8988T (cell line): ENCODE measurements at regions not wholly inside any gene's neighbourhood (a gene's known extent, or its start where the extent isn't known, plus 50 kb on each side); places are given as distances from the start of the nearest gene placed in this dataset.
"Not testable (repeated sequence)": the region's sequence is repeated elsewhere in the genome, so short reads cannot be mapped to it uniquely, and the experiment has no call there.

Source experiments
- DNase-seq: peaks from one replicate; pipeline ENCODE4 v3.0.0; 2011

GRCh38 chrX:1853916-1854315 is 239.1 kb downstream of the ASMT start:
- no peak for DNase-seq

- DNase-seq = not testable (repeated sequence)
These were observed 240.0 kb downstream of the ASMT start for GRCh38 chrX:1854861-1855260.

GRCh38 chrX:1859266-1859665 is 244.4 kb downstream of the ASMT start:
- DNase-seq = not testable (repeated sequence)

- DNase-seq = no peak
These were observed 246.2 kb downstream of the ASMT start for GRCh38 chrX:1860936-1861594.

DNA sequence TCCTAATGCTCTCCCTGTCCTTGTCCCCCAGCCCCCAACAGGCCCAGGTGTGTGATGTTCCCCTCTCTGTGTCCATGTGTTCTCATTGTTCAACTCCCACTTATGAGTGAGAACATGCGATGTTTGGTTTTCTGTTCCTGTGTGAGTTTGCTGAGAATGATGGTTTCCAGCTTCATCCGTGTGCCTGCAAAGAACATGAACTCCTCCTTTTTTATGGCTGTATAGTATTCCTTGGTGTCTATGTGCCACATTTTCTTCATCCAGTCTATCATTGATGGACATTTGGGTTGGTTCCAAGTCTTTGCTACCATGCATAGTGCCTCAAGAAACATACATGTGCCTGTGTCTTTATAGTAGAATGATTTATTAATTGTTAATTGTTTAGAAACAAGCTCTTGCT is 249.1 kb downstream of the ASMT start:
- DNase-seq = not testable (repeated sequence)

DNA sequence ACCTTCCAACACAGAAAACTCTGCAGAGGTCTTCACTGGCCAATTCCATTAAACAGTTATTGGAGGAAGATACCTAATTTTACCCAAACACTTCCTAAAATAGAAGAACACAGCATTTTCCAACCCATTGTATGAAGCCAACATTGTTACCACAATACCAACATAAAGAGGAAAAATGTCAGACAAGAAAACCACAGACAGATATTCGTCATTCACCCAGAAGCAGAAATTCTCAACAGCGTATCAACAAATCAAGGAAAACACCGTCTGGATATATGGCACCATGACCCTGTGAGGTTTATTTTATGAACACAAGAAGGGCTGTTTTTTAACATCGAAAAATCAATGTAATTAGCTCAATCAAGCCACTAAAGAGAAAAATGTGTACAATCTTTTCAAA is 255.6 kb downstream of the ASMT start:
- no peak for DNase-seq

DNA sequence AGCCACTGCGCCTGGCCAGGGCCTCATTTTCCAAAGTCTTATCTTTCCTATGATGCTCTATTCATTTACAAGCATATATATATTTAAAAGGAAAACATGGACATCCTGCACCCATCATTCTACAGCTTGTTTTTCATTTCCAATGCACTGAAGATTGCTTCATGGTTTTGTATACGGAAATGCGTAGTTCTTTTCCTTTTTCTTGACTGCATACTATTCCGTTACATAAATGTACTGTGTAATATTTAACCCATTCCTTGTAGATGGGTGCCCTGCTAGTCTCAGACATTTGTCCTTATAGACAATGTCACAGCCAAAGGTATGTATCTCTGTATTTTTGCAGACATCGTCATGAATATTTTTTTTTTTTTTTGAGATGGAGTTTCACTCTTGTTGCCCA is 257.0 kb downstream of the ASMT start:
- DNase-seq = no peak

- DNase-seq = no peak
These were observed 258.8 kb downstream of the ASMT start for GRCh38 chrX:1873671-1874070.

DNA sequence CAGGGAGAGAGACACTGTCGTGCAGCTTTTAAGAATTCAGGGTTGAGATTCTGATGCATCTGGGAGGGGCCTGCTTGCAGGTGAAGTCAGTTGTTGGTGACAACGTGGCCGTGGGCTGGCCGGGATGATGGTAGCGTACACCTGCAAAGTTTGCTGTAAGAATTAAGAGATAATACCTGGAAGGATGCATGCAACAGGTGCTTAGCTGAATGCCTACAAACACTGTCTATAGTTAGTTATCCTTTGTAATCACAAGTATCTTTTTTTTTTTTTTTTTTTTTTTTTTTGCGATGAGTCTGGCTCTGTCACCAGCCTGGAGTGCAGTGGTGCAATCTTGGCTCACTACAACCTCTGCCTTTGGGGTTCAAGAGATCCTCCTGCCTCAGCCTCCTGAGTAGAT is 259.6 kb downstream of the ASMT start:
- DNase-seq = no peak

DNA sequence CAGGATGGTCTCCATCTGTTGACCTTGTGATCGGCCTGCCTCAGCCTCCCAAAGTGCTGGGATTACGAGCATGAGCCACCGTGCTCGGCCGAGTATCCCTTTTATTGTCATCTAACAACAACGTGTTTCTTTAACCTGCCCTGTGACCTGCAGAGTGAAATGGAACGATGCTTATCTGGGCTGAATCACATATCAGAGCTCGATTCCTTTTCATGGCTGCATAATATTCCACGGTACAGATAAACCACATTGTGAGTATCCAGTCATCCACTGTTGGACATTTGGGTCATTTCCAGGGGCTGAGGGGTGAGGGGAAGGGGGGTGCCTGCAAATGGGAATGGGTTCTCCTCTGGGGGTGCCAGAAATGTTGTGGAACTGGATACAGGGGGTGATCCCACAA is 260.0 kb downstream of the ASMT start:
- DNase-seq = no peak

GRCh38 chrX:1876041-1876440 is 261.2 kb downstream of the ASMT start:
- DNase-seq = no peak

GRCh38 chrX:1877780-1878179 is 262.9 kb downstream of the ASMT start:
- DNase-seq = no peak

- not testable (repeated sequence) for DNase-seq
These were observed 266.3 kb downstream of the ASMT start for GRCh38 chrX:1880884-1881817.

- no peak for DNase-seq
These were observed 268.9 kb downstream of the ASMT start for GRCh38 chrX:1883772-1884171.

DNA sequence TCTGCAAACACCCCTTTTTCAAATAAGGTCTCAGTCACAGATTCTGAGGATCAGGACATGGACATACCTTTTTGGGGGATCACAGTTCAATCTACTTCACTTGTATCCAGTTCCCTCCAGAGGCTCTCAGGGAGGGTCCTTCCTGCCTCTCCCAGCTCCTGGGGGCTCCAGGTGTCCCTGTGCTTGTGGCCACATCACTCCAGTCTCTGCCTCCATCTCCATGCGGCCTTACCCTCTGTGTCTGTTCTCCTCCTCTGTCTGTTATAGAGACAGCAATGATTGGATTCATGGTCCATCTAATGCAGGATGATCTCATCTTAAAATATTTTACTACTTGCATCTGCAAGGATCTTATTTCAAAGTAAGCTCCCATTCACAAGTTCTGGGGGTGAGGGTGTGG is 269.6 kb downstream of the ASMT start:
- DNase-seq = no peak

GRCh38 chrX:1885116-1885515 is 270.3 kb downstream of the ASMT start:
- no peak for DNase-seq

GRCh38 chrX:1888305-1888704 is 273.4 kb downstream of the ASMT start:
- not testable (repeated sequence) for DNase-seq

DNA sequence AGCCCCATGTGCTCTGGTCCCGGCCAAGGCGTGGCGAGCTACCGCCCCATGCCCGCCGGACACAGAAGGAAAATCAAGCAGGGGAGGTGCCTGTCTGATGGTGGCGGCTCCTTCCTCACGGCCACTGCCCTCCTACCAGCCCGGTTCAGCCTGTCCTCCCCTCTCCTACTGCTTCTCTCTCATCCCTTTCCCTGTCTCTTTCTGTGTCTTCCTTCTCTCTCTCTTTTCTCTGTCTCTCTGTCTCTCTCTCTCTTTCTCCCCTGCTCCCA is 279.1 kb downstream of the ASMT start:
- no peak for DNase-seq

DNA sequence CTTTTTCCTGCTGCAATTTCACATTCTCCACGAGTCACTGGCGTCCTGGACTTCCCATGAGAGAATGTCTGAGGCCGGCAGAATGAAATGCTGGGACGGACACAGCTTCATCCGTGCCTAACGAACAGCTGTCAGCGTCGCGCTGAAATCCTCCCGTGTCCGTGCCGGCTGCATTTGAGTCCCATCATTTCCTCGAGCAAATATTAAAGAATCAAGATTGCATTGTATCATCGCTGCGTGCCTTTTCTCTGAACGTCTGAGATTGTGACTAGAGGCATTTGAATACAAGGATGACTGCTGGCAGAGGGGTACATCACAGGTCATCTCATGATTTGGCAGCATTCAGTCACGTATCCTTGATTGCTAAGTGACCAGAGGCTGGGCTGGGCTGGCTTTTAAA is 279.9 kb downstream of the ASMT start:
- no peak for DNase-seq

- DNase-seq = no peak
These were observed 280.7 kb downstream of the ASMT start for GRCh38 chrX:1895583-1895982.

- DNase-seq = no peak
These were observed 285.0 kb downstream of the ASMT start for GRCh38 chrX:1899841-1900240.

- no peak for DNase-seq
These were observed 288.0 kb downstream of the ASMT start for GRCh38 chrX:1902901-1903235.

DNA sequence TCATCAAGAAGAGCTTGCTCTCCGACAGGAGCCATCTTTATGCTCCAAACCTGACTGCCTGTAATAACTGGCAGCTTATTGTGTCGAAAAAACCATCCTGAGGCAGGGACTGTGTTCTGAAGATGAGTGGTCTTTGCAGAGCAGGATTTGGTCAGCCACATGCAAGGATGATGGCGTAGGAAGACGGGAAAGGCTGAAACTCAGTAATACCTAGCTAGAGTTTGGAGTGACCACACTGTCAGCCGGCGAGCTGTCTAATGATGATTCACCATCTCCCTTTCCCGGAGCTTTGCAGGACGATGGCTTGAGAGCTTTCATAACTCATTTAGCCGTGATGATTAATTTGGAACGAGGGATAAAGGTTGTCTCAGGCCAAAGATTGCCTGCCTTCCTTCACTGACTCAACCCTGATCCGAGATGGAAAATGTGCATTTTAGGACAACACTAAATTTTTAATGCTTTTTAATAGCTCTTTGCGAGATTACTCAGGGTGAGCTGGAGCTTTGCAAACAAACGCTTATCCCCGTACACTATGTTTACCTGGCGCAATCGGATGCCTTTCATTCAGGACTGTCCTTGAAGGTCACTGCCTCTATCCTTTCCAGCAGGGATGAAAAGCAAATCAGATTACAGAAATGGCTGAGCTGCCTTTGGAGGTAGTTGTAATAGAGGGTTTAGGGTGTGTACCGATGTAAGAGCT is 288.5 kb downstream of the ASMT start:
- no peak for DNase-seq

- no peak for DNase-seq
These were observed 289.9 kb downstream of the ASMT start for GRCh38 chrX:1904663-1905218.
